SK-N-SH (cell line): ENCODE measurements at regions not wholly inside any gene's neighbourhood (a gene's known extent, or its start where the extent isn't known, plus 50 kb on each side); places are given as distances from the start of the nearest gene placed in this dataset.

Experiments
- CTCF ChIA-PET: fragments of 300-600, 350-600 bp; formaldehyde crosslinking; extraction: SDS; loops from one replicate; lab custom pipeline; 2021; lab: Yijun Ruan, JAX
- POLR2A ChIA-PET: fragments of 350-600 bp; sonication (Branson Sonifier 250); formaldehyde crosslinking; extraction: SDS; loops from one replicate; lab custom pipeline; 2020; ENCODE audit warnings: antibody characterized with exemption, inconsistent platforms; lab: Yijun Ruan, JAX
- DNase-seq: peaks from one replicate; pipeline ENCODE4 v3.0.0; 2012
- H2AFZ ChIP-seq: fragments of 200-600 bp; sonication (generic); 2 replicates; pipeline ENCODE4 v1.8.1; 2016; ENCODE audit warnings: antibody characterized with exemption, mild to moderate bottlenecking, low read depth
- H3F3A ChIP-seq: fragments of 200-600 bp; sonication (generic); replicated peaks from 2 replicates; pipeline ENCODE3; 2016; ENCODE audit warnings: antibody characterized with exemption, mild to moderate bottlenecking; ENCODE audit not compliant: insufficient read depth
- H3K27ac ChIP-seq, 2 experiments: fragments of 200-500 bp in 1 of 2; fragments of 200-600 bp in 1 of 2; sonication (Bioruptor generic) in 1 of 2; sonication (generic), shearing (Covaris generic) in 1 of 2; 2 replicates each; pipeline versions ENCODE4 v1.5.1 to v1.6.1; 2014 to 2016; ENCODE audit warnings: low read depth in 2 of 2, inconsistent platforms in 1 of 2, low read length in 1 of 2, mild to moderate bottlenecking in 1 of 2, mixed read lengths in 1 of 2
- H3K27me3 ChIP-seq: fragments of 200-600 bp; sonication (generic), shearing (Covaris generic); 2 replicates; pipeline ENCODE4 v1.6.1; 2016; ENCODE audit warnings: mixed run types; ENCODE audit not compliant: insufficient read depth
- H3K36me3 ChIP-seq, 2 experiments: fragments of 200-500 bp in 1 of 2; fragments of 200-600 bp in 1 of 2; sonication (Bioruptor generic) in 1 of 2; sonication (generic) in 1 of 2; replicated peaks in 1 of 2; 2 replicates each; pipeline versions ENCODE3 to v1.5.1; 2014 to 2016; ENCODE audit warnings: low read length in 1 of 2, mild to moderate bottlenecking in 1 of 2; ENCODE audit not compliant: insufficient read depth in 2 of 2, control insufficient read depth in 1 of 2
- H3K4me1 ChIP-seq, 2 experiments: fragments of 200-500 bp in 1 of 2; fragments of 200-600 bp in 1 of 2; sonication (Bioruptor generic) in 1 of 2; sonication (generic), shearing (Covaris generic) in 1 of 2; 2 replicates each; pipeline versions ENCODE4 v1.5.1 to v1.6.1; 2014 to 2016; ENCODE audit warnings: low read depth in 1 of 2, low read length in 1 of 2, mixed run types in 1 of 2; ENCODE audit not compliant: insufficient read depth in 2 of 2, control insufficient read depth in 1 of 2
- H3K4me2 ChIP-seq: fragments of 200-600 bp; sonication (generic), shearing (Covaris generic); 2 replicates; pipeline ENCODE4 v1.6.1; 2017; ENCODE audit warnings: mixed run types
- H3K4me3 ChIP-seq, 2 experiments: fragments of 200-500 bp in 1 of 2; fragments of 200-600 bp in 1 of 2; sonication (Bioruptor generic) in 1 of 2; sonication (generic), shearing (Covaris generic) in 1 of 2; 2 replicates each; pipeline versions ENCODE4 v1.5.1 to v1.8.1; 2014 to 2016; ENCODE audit warnings: low read depth in 2 of 2, inconsistent platforms in 1 of 2, low read length in 1 of 2, mild to moderate bottlenecking in 1 of 2, mixed read lengths in 1 of 2, moderate library complexity in 1 of 2
- H3K79me2 ChIP-seq: fragments of 200-600 bp; sonication (generic); 2 replicates; pipeline ENCODE4 v1.8.1; 2017; ENCODE audit warnings: mild to moderate bottlenecking; ENCODE audit not compliant: insufficient read depth
- H3K9ac ChIP-seq: fragments of 200-600 bp; sonication (generic); 2 replicates; pipeline ENCODE4 v1.6.1; 2017; ENCODE audit warnings: mixed run types
- H3K9me2 ChIP-seq: fragments of 200-600 bp; sonication (generic); 2 replicates; pipeline ENCODE4 v1.6.1; 2017; ENCODE audit warnings: mixed run types
- H3K9me3 ChIP-seq: fragments of 200-600 bp; sonication (generic); 2 replicates; pipeline ENCODE4 v1.6.1; 2017; ENCODE audit warnings: mixed run types, mild to moderate bottlenecking, moderate library complexity
- H4K20me1 ChIP-seq: fragments of 200-600 bp; sonication (generic); 2 replicates; pipeline ENCODE4 v1.6.1; 2017; ENCODE audit warnings: mild to moderate bottlenecking, mixed run types; ENCODE audit not compliant: insufficient read depth
- FOXM1 ChIP-seq: IDR thresholded peaks from 2 replicates; pipeline ENCODE4 v1.4.0; 2012; ENCODE audit warnings: low read depth, mild to moderate bottlenecking
- GABPA ChIP-seq: IDR thresholded peaks from 2 replicates; pipeline ENCODE4 v1.4.0; 2012; ENCODE audit warnings: low read depth, mild to moderate bottlenecking
- GATA2 ChIP-seq: sonication (generic); formaldehyde crosslinking; IDR thresholded peaks from 2 replicates; pipeline ENCODE4 v1.5.0; 2020; ENCODE audit warnings: mild to moderate bottlenecking, missing genetic modification reagents
- JUND ChIP-seq: IDR thresholded peaks from 2 replicates; pipeline ENCODE4 v1.4.0; 2012
- MXI1 ChIP-seq: IDR thresholded peaks from 2 replicates; pipeline ENCODE4 v1.6.1; 2012; ENCODE audit warnings: mild to moderate bottlenecking, low read depth, low read length, improper control_type of control experiment
- NRF1 ChIP-seq: IDR thresholded peaks from 2 replicates; pipeline ENCODE4 v1.6.1; 2012; ENCODE audit warnings: low read depth, mild to moderate bottlenecking, low read length
- RAD21 ChIP-seq: IDR thresholded peaks from 2 replicates; pipeline ENCODE4 v1.6.1; 2012; ENCODE audit warnings: mild to moderate bottlenecking, low read length
- REST ChIP-seq: IDR thresholded peaks from 2 replicates; pipeline ENCODE4 v1.6.1; 2012; ENCODE audit warnings: mild to moderate bottlenecking, low read depth, low read length, moderate library complexity
- RXRA ChIP-seq: IDR thresholded peaks from 2 replicates; pipeline ENCODE4 v1.4.0; 2012; ENCODE audit warnings: low read depth, mild to moderate bottlenecking, borderline replicate concordance
- SIN3A ChIP-seq: IDR thresholded peaks from 2 replicates; pipeline ENCODE4 v1.6.1; 2012; ENCODE audit warnings: low read depth, mild to moderate bottlenecking, low read length, moderate library complexity, borderline replicate concordance
- SMC3 ChIP-seq: IDR thresholded peaks from 2 replicates; pipeline ENCODE4 v1.6.1; 2012; ENCODE audit warnings: low read depth, low read length, improper control_type of control experiment
- TCF12 ChIP-seq: IDR thresholded peaks from 2 replicates; pipeline ENCODE4 v1.4.0; 2012
- YY1 ChIP-seq: IDR thresholded peaks from 2 replicates; pipeline ENCODE4 v1.4.0; 2012; ENCODE audit warnings: low read depth, mild to moderate bottlenecking
- WGBS: methylation state at CpG from one replicate; pipeline ENCODE4 v1.1.6; 2017; ENCODE audit warnings: low lambda C conversion rate; 5-methylcytosine and 5-hydroxymethylcytosine counted together
- TF ChIP-seq, protein P1 (sequence below): IDR thresholded peaks from 2 replicates; pipeline ENCODE4 v1.4.0; 2012; ENCODE audit warnings: low read depth, borderline replicate concordance
- TF ChIP-seq, protein P2 (sequence below): IDR thresholded peaks from 2 replicates; pipeline ENCODE4 v1.4.0; 2012; ENCODE audit warnings: low read depth
- TF ChIP-seq, protein P3 (sequence below): fragments of 150-350 bp; IDR thresholded peaks from 2 replicates; pipeline ENCODE4 v1.6.1; 2016; ENCODE audit warnings: mild to moderate bottlenecking, low read depth, low read length

GRCh38 chr2:181124497-181124896 lies 144.1 kb downstream of the UBE2E3 start (continued):
- TF ChIP-seq REST, result no peak
- TF ChIP-seq, all 33 proteins: peak for 0

GRCh38 chr2:181125359-181125758 lies 145.0 kb downstream of the UBE2E3 start:
- Histone ChIP-seq H3F3A (no peaks in the 10 kb centered on the region), H3K4me3 (no peak overlapping the region), H2AFZ (no peak overlapping the region), H3K4me2 (no peak overlapping the region), H3K4me1 (peaks cover 0 to 12% of the 10 kb centered on the region in 2 experiments; a peak in 1 of 4 replicates), H3K9ac (no peak overlapping the region), H3K79me2 (no peaks in the 10 kb centered on the region), H3K36me3 (no peaks in the 10 kb centered on the region), H3K27ac (no peak overlapping the region), H3K9me2 (no peaks in the 10 kb centered on the region), H3K9me3 (no peaks in the 10 kb centered on the region), H4K20me1 (no peaks in the 10 kb centered on the region), H3K27me3 (no peaks in the 10 kb centered on the region)
- ChIA-PET POLR2A (no interaction called here), CTCF (interaction anchor here (1.1 kb wide), 1 partner anchor 22 kb away, joined by 3 read pairs; no protein-coding TSS in a partner anchor)
- TF ChIP-seq MXI1, result no peak
- no peak for DNase-seq
- WGBS, result 66% methylated on average over 2 of the region's 2 CpGs

GRCh38 chr2:181126311-181126868 lies 146.0 kb downstream of the UBE2E3 start:
- WGBS, result 93% methylated on average over 5 of the region's 5 CpGs
- Histone ChIP-seq H3K4me2 (no peak overlapping the region), H2AFZ (no peak overlapping the region), H3K4me3 (no peak overlapping the region), H3K9me3 (no peaks in the 10 kb centered on the region), H3K27ac (no peak overlapping the region), H4K20me1 (no peaks in the 10 kb centered on the region), H3K4me1 (peaks cover 0 to 12% of the 10 kb centered on the region in 2 experiments; a peak in 1 of 4 replicates), H3K79me2 (no peaks in the 10 kb centered on the region), H3F3A (no peaks in the 10 kb centered on the region), H3K36me3 (no peaks in the 10 kb centered on the region), H3K9ac (no peak overlapping the region), H3K27me3 (no peaks in the 10 kb centered on the region), H3K9me2 (no peaks in the 10 kb centered on the region)
- TF ChIP-seq, protein P1, sequence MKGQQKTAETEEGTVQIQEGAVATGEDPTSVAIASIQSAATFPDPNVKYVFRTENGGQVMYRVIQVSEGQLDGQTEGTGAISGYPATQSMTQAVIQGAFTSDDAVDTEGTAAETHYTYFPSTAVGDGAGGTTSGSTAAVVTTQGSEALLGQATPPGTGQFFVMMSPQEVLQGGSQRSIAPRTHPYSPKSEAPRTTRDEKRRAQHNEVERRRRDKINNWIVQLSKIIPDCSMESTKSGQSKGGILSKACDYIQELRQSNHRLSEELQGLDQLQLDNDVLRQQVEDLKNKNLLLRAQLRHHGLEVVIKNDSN, result no peak
- no peak for TF ChIP-seq NRF1
- TF ChIP-seq TCF12, result no peak
- TF ChIP-seq YY1, result no peak
- no peak for TF ChIP-seq JUND
- TF ChIP-seq, protein P2, sequence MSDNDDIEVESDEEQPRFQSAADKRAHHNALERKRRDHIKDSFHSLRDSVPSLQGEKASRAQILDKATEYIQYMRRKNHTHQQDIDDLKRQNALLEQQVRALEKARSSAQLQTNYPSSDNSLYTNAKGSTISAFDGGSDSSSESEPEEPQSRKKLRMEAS, result no peak
- no peak for TF ChIP-seq REST
- no peak for TF ChIP-seq SMC3
- TF ChIP-seq GATA2, result no peak
- no peak for TF ChIP-seq RAD21
- no peak for TF ChIP-seq GABPA
- no peak for TF ChIP-seq RXRA
- TF ChIP-seq, protein P3, sequence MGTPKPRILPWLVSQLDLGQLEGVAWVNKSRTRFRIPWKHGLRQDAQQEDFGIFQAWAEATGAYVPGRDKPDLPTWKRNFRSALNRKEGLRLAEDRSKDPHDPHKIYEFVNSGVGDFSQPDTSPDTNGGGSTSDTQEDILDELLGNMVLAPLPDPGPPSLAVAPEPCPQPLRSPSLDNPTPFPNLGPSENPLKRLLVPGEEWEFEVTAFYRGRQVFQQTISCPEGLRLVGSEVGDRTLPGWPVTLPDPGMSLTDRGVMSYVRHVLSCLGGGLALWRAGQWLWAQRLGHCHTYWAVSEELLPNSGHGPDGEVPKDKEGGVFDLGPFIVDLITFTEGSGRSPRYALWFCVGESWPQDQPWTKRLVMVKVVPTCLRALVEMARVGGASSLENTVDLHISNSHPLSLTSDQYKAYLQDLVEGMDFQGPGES, result no peak
- no peak for TF ChIP-seq SIN3A
- no peak for TF ChIP-seq FOXM1
- TF ChIP-seq MXI1, result no peak
- no peak for DNase-seq
- ChIA-PET CTCF (interaction anchor here (1.6 kb wide), 1 partner anchor 14 kb away, joined by 3 read pairs; no protein-coding TSS in a partner anchor), POLR2A (no interaction called here)
